HFF-Myc (cell line): ENCODE measurements at regions not wholly inside any gene's neighbourhood (a gene's known extent, or its start where the extent isn't known, plus 50 kb on each side); places are given as distances from the start of the nearest gene placed in this dataset.

ENCODE experiments used
- DNase-seq: peaks from one replicate; pipeline ENCODE4 v3.0.0-alpha.2; 2011; ENCODE audit warnings: low read depth; ENCODE audit errors: extremely low read depth
- H3K4me3 ChIP-seq: replicated peaks from 2 replicates; pipeline ENCODE4 v1.5.1; 2011; ENCODE audit warnings: low read depth, mild to moderate bottlenecking, control low read depth, low read length
- TF ChIP-seq, protein P1 (sequence below): IDR thresholded peaks from 2 replicates; pipeline ENCODE4 v1.5.1; 2012; ENCODE audit warnings: mild to moderate bottlenecking, low read depth, low read length, control low read depth; ENCODE audit errors: missing control alignments

GRCh38 chr16:52757746-52758472 lies 211.0 kb upstream of the TOX3 start:
- TF ChIP-seq, protein P1, sequence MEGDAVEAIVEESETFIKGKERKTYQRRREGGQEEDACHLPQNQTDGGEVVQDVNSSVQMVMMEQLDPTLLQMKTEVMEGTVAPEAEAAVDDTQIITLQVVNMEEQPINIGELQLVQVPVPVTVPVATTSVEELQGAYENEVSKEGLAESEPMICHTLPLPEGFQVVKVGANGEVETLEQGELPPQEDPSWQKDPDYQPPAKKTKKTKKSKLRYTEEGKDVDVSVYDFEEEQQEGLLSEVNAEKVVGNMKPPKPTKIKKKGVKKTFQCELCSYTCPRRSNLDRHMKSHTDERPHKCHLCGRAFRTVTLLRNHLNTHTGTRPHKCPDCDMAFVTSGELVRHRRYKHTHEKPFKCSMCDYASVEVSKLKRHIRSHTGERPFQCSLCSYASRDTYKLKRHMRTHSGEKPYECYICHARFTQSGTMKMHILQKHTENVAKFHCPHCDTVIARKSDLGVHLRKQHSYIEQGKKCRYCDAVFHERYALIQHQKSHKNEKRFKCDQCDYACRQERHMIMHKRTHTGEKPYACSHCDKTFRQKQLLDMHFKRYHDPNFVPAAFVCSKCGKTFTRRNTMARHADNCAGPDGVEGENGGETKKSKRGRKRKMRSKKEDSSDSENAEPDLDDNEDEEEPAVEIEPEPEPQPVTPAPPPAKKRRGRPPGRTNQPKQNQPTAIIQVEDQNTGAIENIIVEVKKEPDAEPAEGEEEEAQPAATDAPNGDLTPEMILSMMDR, result no peak
- DNase-seq, result no peak
- no peak overlapping the region for H3K4me3 ChIP-seq

DNA sequence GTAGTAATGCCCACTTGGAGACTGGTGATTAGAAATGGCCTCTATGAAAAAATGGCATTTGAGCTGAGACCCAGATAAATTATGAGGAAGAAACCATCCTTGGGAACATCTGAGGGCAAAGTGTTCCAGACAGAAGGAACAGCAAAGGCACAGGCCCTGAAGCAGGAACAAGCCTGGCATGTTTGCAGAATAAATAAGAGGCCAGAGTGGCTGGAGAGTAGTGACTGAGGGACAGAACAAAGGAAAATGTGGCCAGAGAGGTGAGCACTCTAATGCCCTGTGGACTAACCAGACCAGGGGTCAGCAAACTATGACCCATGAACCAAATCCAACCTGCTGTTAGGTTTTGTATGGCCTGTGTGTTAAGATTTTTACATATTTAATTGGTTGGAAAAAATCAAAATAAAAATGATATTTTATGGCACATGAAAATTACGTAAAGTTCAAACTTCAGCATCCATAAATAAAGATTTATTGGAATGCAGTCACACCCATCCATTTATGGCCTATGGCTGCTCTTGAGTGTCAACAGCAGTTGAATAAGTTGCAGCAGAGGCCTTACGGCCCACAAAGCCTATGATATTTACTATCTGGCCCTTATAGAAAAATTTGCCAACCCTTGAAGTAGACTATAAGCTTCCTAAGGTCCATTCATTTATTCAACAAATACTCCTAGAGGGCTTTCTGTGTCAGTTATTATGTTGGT lies 210.0 kb upstream of the TOX3 start:
- DNase-seq, result no peak
- TF ChIP-seq, protein P1, result no peak
- no peak overlapping the region for H3K4me3 ChIP-seq

DNA sequence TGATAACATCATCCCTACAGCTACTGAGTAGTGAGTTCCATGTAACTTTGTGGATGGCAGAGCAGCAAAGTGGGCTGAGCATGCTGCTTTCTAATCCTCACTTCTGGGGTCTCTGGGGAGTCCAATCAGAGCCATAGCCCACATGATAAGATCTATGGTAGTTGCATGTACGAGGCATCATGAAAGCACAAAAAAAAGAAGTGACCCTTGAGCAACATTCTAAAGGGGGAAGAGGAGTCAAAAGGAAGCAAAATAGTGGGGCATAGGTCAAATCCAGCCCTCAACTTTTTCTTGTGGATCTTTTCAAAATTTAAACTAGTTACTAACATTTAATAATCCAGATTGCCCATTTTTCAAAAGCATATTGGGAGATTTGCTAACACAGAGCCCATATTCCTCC lies 208.5 kb upstream of the TOX3 start:
- TF ChIP-seq, protein P1, result no peak
- DNase-seq, result no peak
- no peak overlapping the region for H3K4me3 ChIP-seq

DNA sequence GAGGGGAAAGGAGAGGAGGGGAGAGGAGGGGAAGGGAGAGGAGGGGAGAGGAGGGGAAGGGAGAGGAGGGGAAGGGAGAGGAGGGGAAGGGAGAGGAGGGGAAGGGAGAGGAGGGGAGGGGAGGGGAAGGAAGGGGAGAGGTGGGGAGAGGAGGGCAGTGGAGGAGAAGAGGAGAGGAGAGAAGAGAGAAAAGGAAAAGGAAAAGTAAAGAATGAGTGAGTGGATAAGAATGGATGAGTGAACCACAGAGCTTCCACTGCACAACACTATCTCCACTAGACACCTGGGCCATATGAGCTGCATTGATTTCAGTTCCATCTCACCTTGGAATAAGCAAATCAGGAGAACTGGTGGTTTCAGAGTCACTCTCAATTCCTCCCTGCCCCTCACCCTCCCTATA lies 204.1 kb upstream of the TOX3 start:
- no peak overlapping the region for H3K4me3 ChIP-seq
- no peak for DNase-seq
- TF ChIP-seq, protein P1, result no peak

- TF ChIP-seq, protein P1, result no peak
- no peak for DNase-seq
- no peak overlapping the region for H3K4me3 ChIP-seq
These were observed 201.8 kb upstream of the TOX3 start for GRCh38 chr16:52748741-52749140.

DNA sequence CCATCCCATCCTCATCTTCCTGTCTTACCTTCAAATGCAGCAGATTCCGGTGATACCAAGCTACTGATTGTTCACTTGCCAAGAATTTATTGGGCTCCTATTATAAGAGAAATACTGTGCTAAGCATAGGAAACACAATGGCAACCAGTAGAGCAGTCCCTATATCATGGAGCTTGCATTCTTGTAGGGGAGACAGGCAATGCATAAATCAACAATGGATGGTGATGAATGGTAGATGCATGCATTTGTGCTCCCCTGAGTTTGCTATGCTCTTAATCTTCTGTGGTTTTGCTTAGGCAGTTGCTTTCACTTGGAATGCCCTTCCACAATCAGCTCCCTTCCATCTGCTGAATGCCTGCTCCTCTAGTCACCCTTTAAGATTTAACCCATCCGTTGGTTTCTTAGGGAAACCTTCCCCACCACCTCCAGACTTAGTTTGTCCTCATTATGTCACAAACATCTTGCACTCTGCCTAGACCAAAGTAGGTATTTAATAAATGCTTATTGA lies 200.2 kb upstream of the TOX3 start:
- DNase-seq, result no peak
- no peak overlapping the region for H3K4me3 ChIP-seq
- TF ChIP-seq, protein P1, result no peak
